Gastroesophageal sphincter (tissue), 3 donors: ENCODE measurements at regions not wholly inside any gene's neighbourhood (a gene's known extent, or its start where the extent isn't known, plus 50 kb on each side); places are given as distances from the start of the nearest gene placed in this dataset.

ENCODE experiments used
- CTCF ChIP-seq, 4 experiments: fragments of 200-600 bp in 2 of 4; fragments of 450-650 bp in 2 of 4; sonication (generic) in 1 of 4; IDR thresholded peaks; one replicate each; pipeline ENCODE4 v1.5.1; 2017 to 2019; ENCODE audit warnings: antibody characterized with exemption in 4 of 4, mild to moderate bottlenecking in 2 of 4, moderate library complexity in 2 of 4
- EP300 ChIP-seq: sonication (generic); formaldehyde crosslinking; IDR thresholded peaks from one replicate; pipeline ENCODE4 v1.6.1; 2017; ENCODE audit warnings: antibody characterized with exemption, mild to moderate bottlenecking
- POLR2A ChIP-seq, 2 donors: fragments of 450-650 bp; IDR thresholded peaks; one replicate each; pipeline ENCODE4 v1.6.1; 2017; ENCODE audit warnings: antibody characterized with exemption in 2 of 2, mild to moderate bottlenecking in 2 of 2, moderate library complexity in 1 of 2

- TF ChIP-seq CTCF (IDR thresholded peaks at IDR 0.05) (no peak), POLR2A (IDR thresholded peaks at IDR 0.05) (no peak), EP300 (no peak)
Observed at GRCh38 chr10:18868919-18869318, 179.7 kb upstream of the MALRD1 start.
